Mucosa of descending colon (tissue), 3 donors: ENCODE measurements at regions not wholly inside any gene's neighbourhood (a gene's known extent, or its start where the extent isn't known, plus 50 kb on each side); places are given as distances from the start of the nearest gene placed in this dataset.

Experiments
- ATAC-seq: fragments of 200-7000 bp; cut with Tn5 transposase; one replicate; pipeline ENCODE4 v1.9.1; 2020; ENCODE audit warnings: mild to moderate bottlenecking, moderate library complexity
- DNase-seq, 3 donors: peaks; one replicate each; pipeline ENCODE4 v3.0.0-alpha.2; 2020
- H3K36me3 ChIP-seq: fragments of 200-600 bp; one replicate; pipeline ENCODE4 v1.8.0; 2021; ENCODE audit warnings: low read depth, mild to moderate bottlenecking
- H3K4me1 ChIP-seq: fragments of 200-600 bp; one replicate; pipeline ENCODE4 v1.8.0; 2021; ENCODE audit warnings: low read depth, mild to moderate bottlenecking
- H3K4me3 ChIP-seq: fragments of 200-600 bp; one replicate; pipeline ENCODE4 v1.8.0; 2021; ENCODE audit warnings: mild to moderate bottlenecking
- H3K9me3 ChIP-seq: fragments of 200-600 bp; one replicate; pipeline ENCODE4 v1.8.0; 2021; ENCODE audit warnings: mild to moderate bottlenecking
- intact Hi-C, 2 donors: fragments of 100-400 bp; cut with DNase I in 1 of 2; cut with micrococcal nuclease in 1 of 2; formaldehyde crosslinking; loops; one replicate each; pipeline versions ENCODE4 v1.11.0 to v1.11.1; 2022; cut with DNase I, micrococcal nuclease
- TF ChIP-seq, protein P1 (sequence below): fragments of 200-600 bp; IDR thresholded peaks from one replicate; pipeline ENCODE4 v1.8.0; 2022; ENCODE audit warnings: antibody characterized with exemption, mild to moderate bottlenecking
- donor health status: DM: no; HTN: no; CAD: no; lungs with moderate emphysema.
- donor health status: DM: no; HTN: no; CAD: no.
- donor health status: DM: no; HTN: yes; CAD: no.

DNA sequence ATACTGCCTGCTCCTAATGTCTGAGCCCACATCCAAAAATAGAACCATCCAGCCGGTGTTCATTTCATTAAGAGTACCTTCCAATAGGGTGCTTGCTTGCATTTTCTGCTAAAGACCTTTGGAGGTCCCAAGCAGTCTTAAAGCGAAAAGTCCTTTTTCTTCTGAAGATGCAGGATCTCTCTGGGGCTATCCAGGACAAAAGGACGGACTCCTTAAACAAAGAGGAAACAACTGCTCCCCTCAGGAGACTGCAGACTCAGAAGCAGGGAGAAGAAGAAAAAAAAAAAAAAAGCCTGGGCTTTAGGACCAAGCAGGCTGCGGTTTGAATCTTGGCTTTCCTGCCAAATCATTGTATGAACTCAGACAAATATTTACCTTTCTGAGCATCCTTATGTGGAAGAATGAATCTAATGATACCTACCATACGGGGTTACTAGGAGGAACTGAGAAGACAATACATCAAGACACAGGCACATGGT lies 204.0 kb downstream of the PLPP3 start:
- Histone ChIP-seq H3K9me3 (no peaks in the 10 kb centered on the region), H3K4me1 (no peaks in the 10 kb centered on the region), H3K4me3 (no peak overlapping the region), H3K36me3 (no peaks in the 10 kb centered on the region)
- no peak for DNase-seq
- intact Hi-C loops, result no loop called here
- no peak for ATAC-seq
- TF ChIP-seq, protein P1, sequence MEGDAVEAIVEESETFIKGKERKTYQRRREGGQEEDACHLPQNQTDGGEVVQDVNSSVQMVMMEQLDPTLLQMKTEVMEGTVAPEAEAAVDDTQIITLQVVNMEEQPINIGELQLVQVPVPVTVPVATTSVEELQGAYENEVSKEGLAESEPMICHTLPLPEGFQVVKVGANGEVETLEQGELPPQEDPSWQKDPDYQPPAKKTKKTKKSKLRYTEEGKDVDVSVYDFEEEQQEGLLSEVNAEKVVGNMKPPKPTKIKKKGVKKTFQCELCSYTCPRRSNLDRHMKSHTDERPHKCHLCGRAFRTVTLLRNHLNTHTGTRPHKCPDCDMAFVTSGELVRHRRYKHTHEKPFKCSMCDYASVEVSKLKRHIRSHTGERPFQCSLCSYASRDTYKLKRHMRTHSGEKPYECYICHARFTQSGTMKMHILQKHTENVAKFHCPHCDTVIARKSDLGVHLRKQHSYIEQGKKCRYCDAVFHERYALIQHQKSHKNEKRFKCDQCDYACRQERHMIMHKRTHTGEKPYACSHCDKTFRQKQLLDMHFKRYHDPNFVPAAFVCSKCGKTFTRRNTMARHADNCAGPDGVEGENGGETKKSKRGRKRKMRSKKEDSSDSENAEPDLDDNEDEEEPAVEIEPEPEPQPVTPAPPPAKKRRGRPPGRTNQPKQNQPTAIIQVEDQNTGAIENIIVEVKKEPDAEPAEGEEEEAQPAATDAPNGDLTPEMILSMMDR, result no peak

DNA sequence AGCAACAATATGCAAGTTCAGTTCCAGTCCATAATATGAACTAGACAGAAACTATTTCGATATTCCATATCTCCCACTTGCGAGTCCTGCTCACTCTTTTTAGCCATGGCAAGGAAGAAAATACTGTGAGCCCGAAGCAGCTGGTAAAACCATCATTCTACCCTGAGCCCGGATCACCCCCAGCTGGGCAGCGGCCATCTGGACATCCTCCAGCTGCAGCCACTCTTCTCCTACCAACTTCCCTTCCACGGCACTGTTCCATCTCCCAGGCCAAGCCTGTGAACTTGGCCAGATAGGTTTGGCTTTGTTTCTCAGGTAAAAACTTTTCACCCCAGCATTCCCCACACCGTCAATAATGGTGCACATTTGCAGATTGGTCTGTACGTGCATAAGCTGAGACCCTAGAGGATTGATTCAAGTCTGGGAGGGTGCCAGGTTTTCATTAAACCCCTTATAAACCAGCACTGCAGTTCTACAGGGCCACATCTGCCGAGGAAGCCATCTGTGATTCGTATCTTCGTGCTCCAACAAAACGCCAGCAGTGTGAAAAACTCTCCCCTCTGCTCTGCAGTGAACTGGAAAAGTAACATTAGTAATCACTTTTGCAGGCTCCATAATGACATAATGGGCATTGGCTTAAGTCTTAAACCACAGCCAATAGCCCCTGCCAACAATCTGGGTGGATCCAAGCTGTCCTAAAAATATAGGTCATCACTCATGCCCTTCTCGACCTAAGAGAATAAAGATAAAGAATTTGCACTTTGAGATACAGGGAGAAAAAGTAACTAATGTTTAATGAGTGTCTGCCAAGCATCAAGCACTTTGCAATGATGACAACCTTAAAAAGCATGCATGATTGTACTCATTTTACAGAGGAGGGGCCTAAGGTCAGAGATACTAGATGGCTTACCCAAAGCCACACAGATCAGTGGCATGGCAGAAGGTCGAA lies 205.1 kb downstream of the PLPP3 start:
- intact Hi-C loops, result no loop called here
- no peak for ATAC-seq
- DNase-seq, result no peak
- no peak overlapping the region for H3K4me3 ChIP-seq
- H3K9me3 ChIP-seq, result no peaks in the 10 kb centered on the region
- H3K4me1 ChIP-seq, result no peaks in the 10 kb centered on the region
- no peaks in the 10 kb centered on the region for H3K36me3 ChIP-seq
- TF ChIP-seq, protein P1, result no peak

DNA sequence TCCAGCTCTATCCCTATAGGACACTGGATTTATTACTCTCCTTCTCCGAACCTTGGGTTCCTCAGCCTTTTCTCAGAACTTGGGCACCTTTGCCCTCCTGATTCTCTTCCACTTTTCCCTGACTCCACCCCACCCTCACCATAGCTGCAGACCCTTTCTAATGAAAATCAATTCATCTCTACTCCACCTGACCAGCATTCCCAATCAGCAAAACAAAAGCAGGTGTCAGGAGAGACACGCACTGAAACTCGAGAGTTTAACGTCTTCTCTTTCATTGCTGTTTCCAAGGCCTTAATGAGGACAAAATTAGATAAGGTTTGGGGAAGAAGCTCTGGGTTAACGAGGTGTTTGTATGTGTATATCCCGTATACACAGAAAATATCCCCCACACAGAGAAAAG lies 208.8 kb downstream of the PLPP3 start:
- DNase-seq (no peak), ATAC-seq (no peak)
- Histone ChIP-seq H3K9me3 (no peaks in the 10 kb centered on the region), H3K36me3 (no peaks in the 10 kb centered on the region), H3K4me3 (no peak overlapping the region), H3K4me1 (no peaks in the 10 kb centered on the region)
- intact Hi-C loops, result no loop called here
- TF ChIP-seq, protein P1, result no peak

DNA sequence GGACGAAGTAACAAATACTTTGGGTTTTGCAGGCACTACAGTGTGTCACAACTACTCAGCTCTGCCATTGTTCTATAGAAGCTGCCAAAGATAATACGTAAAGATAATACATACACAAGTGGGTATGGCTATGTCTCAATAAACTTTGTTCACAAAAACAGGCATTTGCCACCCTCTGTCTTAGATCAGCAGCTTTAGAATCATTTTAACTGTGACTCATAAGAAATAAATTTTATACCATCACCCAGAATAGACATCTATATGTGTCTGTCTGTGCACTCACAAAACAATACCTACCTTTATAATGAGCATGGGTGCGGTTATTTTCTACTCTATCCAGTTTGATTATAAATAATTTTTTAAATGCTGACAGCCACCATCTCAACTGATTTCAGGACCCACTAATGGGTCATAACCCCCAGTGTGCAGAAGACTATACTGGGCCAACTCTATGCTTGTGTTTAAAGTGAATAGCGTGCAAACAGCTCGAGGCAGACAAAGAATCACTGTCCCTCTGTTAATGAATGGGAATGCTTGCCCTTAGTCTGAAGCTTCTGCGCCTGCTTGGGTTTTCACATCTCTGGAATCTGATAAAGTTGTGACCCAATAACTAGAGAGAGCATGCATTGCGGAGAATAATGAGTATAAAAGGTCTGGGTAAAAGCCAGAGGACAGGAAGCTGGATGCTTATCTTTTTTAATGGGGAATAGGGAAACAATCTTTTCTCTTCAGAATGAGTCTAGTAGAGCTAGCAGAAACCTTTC lies 216.2 kb downstream of the PLPP3 start:
- ATAC-seq (no peak), DNase-seq (no peak)
- no peak overlapping the region for H3K4me3 ChIP-seq
- TF ChIP-seq, protein P1, result no peak
- H3K4me1 ChIP-seq, result no peaks in the 10 kb centered on the region
- H3K9me3 ChIP-seq, result no peaks in the 10 kb centered on the region
- H3K36me3 ChIP-seq, result no peaks in the 10 kb centered on the region
- intact Hi-C loops, result no loop called here

DNA sequence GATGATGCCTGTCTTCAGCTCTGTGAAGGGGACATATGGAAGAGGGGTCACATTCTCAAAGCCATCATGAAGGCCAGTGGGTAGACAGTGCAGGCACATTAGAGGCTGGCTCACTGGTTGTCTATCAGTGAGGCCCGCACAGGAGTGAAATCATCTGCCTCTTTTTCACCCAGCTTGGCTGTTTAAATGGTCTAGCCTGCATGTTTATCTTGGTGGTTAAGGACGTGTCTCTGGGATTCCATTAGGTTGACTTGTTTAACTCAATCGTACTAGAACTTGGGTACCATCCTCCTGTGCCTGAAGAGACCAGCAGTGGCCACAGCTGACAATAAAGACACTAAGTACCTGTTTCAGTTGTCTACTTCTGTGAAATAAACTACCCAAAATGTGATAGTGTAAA lies 219.3 kb downstream of the PLPP3 start:
- ATAC-seq (no peak), DNase-seq (no peak)
- TF ChIP-seq, protein P1, result no peak
- intact Hi-C loops, result no loop called here
- no peaks in the 10 kb centered on the region for H3K36me3 ChIP-seq
- no peaks in the 10 kb centered on the region for H3K4me1 ChIP-seq
- H3K9me3 ChIP-seq, result no peaks in the 10 kb centered on the region
- no peak overlapping the region for H3K4me3 ChIP-seq
